GM18870 (cell line): ENCODE measurements at regions not wholly inside any gene's neighbourhood (a gene's known extent, or its start where the extent isn't known, plus 50 kb on each side); places are given as distances from the start of the nearest gene placed in this dataset.
"Not testable (repeated sequence)": the region's sequence is repeated elsewhere in the genome, so short reads cannot be mapped to it uniquely, and the experiment has no call there.

Experiments
- ATAC-seq: cut with Tn5 transposase; IDR thresholded peaks from one replicate; pipeline ENCODE4 v1.9.1; 2021; ENCODE audit warnings: moderate library complexity; ENCODE audit not compliant: unreplicated experiment

- no peak for ATAC-seq
Measured at GRCh38 chr13:90846936-90847335, 500.6 kb upstream of the MIR17HG start.

GRCh38 chr13:90853666-90854065, 493.8 kb upstream of the MIR17HG start:
- ATAC-seq = not testable (repeated sequence)

DNA sequence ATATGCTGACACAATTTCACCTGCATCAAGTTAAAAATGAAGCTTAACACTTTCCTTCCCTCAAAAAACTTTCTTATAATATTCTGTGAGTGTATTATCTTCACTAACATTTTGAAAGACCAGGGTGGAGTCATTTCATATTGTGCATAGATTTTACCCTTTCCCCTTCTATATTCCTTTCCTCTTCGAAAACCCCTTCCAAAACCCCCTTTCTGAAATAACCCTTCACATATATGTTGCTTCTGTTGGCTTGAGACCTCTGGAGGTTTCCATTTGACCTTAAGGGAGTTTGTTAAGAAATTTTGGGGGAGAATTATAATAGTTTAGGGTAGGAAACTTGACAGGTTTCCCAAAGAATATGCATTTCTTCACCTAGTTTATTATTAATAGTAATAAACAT, 489.6 kb upstream of the MIR17HG start:
- ATAC-seq = no peak

- ATAC-seq = no peak
Measured at GRCh38 chr13:90866006-90866405, 481.5 kb upstream of the MIR17HG start.

GRCh38 chr13:90867336-90867683, 480.2 kb upstream of the MIR17HG start:
- ATAC-seq = peak; percentile 93

DNA sequence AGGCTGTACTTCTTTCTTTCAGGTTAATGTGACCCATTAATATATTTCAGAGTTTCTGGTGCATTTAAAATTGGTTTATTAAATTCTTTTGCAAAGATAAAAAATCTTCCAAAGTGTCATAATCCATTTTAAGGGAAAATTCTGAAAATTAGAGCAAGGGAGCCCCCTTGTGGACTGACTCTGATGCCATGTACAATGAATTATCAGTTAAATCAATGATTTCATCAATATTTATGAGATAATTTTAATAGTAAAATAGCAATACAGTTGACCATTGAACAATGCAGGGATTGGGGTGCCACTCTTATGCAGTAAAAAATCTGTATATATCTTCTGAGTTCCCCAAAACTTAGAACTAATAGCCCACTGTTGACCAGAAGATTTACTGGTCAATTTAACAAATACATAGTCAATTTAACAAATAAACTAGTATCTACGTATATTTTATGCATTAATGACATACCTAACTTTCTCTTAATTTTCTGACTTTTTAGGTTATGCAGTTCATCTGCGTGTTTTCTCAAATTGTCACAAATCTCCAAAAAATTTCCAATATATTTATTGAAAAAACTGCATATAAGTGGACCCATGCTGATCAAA, 479.1 kb upstream of the MIR17HG start:
- ATAC-seq = no peak

DNA sequence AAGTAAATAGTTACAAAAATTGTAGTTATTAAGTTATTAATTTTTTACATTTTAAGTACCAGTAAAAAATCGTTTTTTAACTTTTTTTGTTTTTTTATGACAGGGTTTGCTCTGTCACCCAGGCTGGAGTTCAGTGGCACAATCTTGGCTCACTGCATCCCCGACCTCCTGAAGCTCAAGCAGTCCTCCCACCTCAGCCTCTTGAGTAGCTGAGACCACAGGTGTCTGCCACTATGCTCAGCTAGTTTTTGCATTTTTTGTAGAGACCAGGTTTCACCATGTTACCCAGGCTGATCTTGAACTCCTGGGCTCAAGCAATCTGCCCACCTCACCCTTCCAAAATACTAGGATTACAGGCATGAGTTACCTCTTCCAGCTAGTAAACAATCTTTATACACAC, 477.9 kb upstream of the MIR17HG start:
- no peak for ATAC-seq

GRCh38 chr13:90872491-90873025, 474.9 kb upstream of the MIR17HG start:
- ATAC-seq = no peak

DNA sequence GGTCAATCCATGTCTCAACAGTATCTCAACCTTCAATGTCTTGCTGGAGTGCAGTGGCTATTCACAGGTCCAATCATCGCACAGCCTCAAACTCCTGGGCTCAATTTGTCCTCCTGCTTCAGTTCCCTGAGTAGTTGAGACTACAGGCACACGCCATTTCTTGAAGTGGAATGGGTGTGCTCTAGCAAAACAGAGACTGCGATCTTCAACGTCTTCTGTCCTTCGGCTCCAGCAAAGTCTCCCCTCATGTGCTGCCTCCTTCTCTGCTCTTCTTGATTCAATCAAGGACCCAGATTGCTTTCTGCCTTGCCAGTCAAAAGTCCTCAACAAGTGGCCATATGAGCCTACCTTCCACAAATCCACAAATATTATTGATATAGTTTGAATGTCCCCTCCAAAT, 466.7 kb upstream of the MIR17HG start:
- no peak for ATAC-seq

GRCh38 chr13:90882551-90882950, 464.9 kb upstream of the MIR17HG start:
- no peak for ATAC-seq

GRCh38 chr13:90883592-90883991, 463.9 kb upstream of the MIR17HG start:
- no peak for ATAC-seq

DNA sequence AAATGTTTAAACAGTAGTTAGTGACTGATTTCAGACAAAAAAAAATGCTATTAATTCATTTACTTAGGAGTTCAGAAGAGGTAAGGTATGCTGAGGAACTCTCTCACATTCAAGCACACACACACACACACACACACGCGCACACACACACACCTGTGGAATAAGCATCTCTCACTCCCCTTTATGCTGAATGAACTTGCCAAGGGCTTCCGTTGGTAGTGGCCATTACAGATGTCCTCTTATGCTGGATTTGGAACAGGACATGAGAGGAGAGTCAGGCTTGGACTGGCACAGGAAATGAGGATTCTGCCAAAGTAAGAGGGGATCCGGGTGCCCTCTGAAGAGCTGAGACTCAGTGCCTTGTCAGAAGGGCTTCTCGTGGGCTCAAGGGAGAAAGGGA, 463.4 kb upstream of the MIR17HG start:
- no peak for ATAC-seq

DNA sequence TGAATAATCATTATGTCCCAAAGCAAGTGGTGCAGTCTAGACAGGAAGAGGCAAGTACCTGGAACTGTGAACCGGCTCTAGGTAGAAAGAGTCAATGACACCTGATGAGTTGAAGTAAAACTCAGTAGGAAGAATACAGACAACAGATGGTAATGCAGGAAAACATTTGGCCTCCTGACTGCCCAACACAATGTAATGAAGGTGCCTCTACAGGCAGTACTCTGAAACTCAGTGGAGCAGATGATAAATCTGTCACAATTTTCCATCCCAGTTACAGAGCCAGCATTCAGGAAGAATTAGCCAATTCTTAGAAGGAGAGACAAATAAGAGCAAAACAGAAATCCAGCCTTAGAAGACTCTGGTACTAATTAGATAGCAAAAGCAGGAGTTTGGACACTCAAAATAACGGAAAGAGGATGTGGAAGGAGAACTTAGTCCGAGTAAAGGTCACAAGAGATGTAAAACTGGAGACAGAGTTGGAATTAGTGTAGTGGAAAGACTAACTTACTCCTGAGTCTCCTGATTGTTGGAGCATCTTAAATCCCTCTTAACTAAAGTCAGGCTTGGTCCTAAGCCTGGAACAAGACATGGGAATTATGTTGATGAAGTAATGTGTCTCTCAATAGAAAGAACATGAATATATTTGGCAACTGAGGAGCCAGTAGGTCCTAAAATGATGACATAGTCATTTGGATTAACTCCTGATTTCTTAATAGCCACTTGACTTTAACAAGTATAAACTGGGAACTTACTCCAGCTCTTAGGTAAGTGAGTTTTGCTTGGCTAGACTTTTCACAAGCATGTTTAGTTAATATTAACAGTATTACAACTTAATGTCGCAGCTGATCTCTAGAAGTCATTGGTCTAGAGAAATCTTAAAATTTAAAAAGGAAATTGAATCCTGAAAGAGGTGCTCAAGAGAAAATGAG, 457.3 kb upstream of the MIR17HG start:
- ATAC-seq = no peak

DNA sequence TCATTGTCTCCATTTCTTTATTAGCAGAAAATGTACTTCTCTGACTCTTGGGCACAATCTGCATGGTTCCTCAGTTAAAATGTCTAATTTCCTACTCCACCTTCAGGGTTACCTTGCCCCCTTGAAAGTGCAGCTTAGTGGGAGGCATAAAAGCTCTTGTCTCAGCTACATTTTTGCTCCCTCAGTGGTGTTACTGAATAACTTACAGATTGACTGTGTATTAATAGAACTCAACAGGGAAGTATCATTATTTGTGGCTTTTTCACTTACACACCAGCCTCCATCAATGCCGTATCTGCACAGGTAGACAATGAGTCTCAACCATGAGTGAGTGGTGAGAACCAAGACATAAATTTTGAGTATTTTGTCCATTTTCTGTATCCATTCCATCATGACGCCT, 456.2 kb upstream of the MIR17HG start:
- ATAC-seq = no peak

GRCh38 chr13:90893199-90893598, 454.3 kb upstream of the MIR17HG start:
- ATAC-seq = not testable (repeated sequence)

GRCh38 chr13:90896002-90896401, 451.5 kb upstream of the MIR17HG start:
- ATAC-seq = no peak

DNA sequence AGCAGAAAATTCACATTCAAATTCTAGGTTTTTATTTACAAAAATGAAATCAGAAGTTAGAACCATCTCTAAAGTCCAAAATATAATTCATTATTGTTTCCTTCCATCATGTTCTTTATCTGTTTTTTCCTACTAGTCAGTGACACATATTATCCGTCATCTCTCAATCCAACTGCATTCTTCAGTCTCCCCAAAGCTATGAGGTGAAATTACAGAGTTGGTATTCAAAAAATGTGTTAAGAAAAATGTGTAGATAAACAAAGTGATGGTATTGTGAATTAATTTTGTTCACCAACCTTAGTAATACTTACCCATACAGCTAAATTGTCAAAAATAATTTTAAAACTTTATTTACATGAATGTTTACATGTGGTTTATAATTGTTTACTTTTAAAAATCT, 448.7 kb upstream of the MIR17HG start:
- ATAC-seq = no peak

- ATAC-seq = no peak
Measured at GRCh38 chr13:90899416-90899815, 448.1 kb upstream of the MIR17HG start.

- no peak for ATAC-seq
Measured at GRCh38 chr13:90902255-90902654, 445.2 kb upstream of the MIR17HG start.

GRCh38 chr13:90906554-90906953, 440.9 kb upstream of the MIR17HG start:
- no peak for ATAC-seq

DNA sequence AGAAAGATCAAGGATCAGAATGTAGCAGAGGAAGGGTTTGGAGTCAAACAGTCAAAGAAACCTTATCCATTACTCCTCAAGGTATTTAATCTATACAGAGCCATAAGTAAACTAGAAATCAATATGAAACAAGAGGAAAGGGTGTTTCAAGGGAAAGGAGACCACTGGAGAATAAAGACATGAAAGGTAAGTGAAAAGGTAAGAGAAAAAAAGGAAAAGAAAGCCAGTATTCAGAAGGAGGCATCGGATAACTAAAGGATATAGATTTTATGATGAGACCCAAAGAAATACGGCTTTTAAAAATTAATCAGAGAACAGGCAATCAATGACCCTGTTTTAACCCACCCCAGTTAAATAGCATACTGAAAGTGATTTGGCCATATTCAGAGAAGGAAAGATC, 438.7 kb upstream of the MIR17HG start:
- no peak for ATAC-seq

DNA sequence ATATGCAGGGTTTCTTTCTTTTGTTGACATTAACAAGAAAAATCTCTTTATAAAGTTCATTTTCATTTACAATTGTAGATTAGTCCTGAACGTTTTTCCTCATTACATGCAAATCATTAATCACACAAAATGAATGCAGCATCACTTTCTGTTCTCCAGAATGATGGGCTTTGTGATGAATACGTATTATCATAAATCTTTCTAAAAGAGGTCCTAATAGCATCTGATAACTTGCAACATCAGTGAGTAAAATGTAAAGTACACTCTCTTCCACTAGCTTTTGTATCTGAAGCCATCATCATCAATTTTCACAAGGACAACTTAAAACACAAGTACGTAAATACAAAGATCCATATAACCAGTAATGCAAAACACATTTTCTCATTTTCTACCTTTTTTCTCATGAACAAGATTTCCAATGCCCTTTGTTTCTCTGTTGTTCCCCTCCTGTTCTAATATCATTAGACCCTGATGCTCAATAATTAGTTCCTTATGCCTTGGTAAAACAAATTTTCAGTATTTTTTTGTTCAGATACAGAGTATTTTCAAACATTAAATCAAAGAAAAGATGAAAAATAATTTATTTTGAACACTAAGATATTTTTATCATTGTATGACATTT, 437.4 kb upstream of the MIR17HG start:
- ATAC-seq = no peak
